ENCODE measurements at regions not wholly inside any gene's neighbourhood (a gene's known extent, or its start where the extent isn't known, plus 50 kb on each side); places are given as distances from the start of the nearest gene placed in this dataset.
"Not testable (repeated sequence)": the region's sequence is repeated elsewhere in the genome, so short reads cannot be mapped to it uniquely, and the experiment has no call there.

DNA sequence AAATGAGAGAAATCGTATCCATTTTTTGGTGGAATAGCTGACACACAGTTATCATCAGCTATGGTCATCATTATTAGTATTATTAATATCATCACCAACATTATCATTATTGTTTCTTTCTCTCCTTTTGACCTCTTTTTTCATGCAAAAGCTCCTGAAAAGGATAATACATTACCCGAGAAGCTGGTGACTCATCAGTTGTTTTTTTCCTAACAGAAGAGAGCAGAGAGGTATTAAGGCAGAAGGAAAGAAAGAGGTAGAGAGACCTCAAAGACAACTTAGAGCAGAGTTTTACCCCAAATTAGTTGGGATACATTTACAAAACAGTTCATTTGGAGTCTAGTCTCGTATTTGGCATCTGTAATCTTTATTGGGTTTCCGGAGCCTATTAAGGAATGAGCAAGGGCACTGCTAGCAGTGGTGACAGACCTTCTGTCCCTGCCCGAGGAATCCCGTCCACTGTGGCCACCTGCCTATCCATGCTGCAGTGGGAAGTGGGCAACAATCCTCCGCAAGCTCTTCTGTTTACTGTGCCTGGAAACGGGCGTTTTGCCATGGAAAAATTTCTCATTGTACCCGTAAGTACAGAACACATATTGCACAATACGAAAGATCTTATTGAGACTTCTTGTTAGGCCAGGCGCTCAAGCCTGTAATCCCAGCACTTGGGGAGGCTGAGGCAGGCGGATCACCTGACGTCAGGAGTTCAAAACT lies 170.0 kb upstream of the MKLN1 start:
- Histone ChIP-seq H3K27ac (no peak overlapping the region), H3K4me3 (no peak overlapping the region), H3K4me1 (no peaks in the 10 kb centered on the region), H3K4me2 (no peak overlapping the region), H4K20me1 (no peaks in the 10 kb centered on the region), H3K27me3 (no peaks in the 10 kb centered on the region), H3K36me3 (no peaks in the 10 kb centered on the region), H3K9ac (no peak overlapping the region), H3K9me3 (replicated peaks in 1 of 11) (no peaks in the 10 kb centered on the region)
- peak in 8 of 11 experiments; percentile 19 to 83 (median 34); a peak in 5 of 22 replicates for TF ChIP-seq Cebpa-rat (IDR thresholded peaks at IDR 0.05)

DNA sequence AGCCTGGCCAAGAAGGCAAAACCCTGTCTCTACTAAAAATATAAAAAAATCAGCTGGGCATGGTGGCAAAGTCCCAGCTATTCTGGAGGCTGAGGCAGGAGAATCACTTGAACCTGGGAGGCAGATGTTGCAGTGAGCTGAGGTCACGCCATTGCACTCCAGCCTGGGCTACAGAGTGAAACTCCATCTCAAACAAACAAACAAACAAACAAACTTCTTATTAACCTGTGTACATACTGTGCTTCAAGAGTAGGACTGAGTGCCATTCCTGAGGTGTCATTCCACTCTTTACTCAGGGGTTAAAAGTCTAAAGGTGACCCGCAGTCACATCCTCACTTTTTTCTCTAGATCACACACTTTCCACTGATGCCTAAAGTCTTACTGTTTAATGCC lies 169.4 kb upstream of the MKLN1 start:
- H4K20me1 ChIP-seq; H3K4me2 ChIP-seq; H3K4me3 ChIP-seq; H3K9ac ChIP-seq; H3K9me3 ChIP-seq (replicated peaks in 1 of 11); H3K36me3 ChIP-seq; H3K27ac ChIP-seq; H3K4me1 ChIP-seq; H3K27me3 ChIP-seq: not testable (repeated sequence)

DNA sequence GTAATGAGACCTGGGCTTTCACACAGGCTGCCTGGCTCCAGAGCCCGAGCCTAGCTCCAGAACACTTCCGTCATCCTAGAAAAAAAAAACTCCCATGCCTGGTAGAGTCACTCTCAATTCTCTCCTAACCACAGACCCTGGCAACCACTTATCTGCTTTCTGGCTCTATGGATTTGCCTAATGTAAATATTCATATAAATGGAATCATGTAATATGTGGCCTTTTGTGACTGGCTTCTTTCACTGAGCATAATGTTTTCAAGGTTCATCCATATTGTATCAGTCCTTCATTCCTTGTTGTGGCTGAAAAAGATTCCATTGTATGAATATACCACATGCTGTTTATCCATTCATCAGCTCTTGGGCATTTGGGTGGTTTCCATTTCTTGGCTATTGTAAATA lies 167.7 kb upstream of the MKLN1 start:
- H3K9me3 ChIP-seq (replicated peaks in 1 of 11): no peaks in the 10 kb centered on the region
- TF ChIP-seq Cebpa-rat (IDR thresholded peaks at IDR 0.05): no peak
- H3K4me3 ChIP-seq: no peak overlapping the region
- no peak overlapping the region for H3K27ac ChIP-seq
- H3K4me1 ChIP-seq: no peaks in the 10 kb centered on the region
- no peaks in the 10 kb centered on the region for H3K27me3 ChIP-seq
- H3K4me2 ChIP-seq: no peak overlapping the region
- no peak overlapping the region for H3K9ac ChIP-seq
- H3K36me3 ChIP-seq: no peaks in the 10 kb centered on the region
- H4K20me1 ChIP-seq: no peaks in the 10 kb centered on the region

DNA sequence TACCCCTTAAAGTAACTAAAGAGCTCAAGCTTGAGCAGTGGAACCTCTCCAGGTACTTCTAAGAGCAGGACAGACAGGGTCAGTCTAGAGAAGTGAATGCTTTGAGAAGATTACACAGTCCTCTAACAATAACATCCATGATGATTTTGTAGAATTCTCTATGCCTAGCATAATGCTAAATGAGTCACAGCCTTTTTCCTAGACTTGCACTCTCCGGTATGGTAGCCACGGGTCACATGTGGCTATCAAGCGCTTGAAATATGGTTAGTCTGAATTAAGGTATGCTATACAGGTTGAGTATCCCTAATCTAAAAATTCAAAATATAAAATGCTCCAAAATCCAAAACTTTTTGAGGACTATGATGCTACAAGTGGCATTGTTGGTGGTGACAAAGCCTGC lies 166.6 kb upstream of the MKLN1 start:
- Histone ChIP-seq H4K20me1 (no peaks in the 10 kb centered on the region), H3K4me1 (no peaks in the 10 kb centered on the region), H3K4me3 (no peak overlapping the region), H3K9ac (no peak overlapping the region), H3K27ac (no peak overlapping the region), H3K4me2 (no peak overlapping the region), H3K27me3 (no peaks in the 10 kb centered on the region), H3K9me3 (replicated peaks in 1 of 11) (no peaks in the 10 kb centered on the region), H3K36me3 (no peaks in the 10 kb centered on the region)
- TF ChIP-seq Cebpa-rat (IDR thresholded peaks at IDR 0.05): no peak

DNA sequence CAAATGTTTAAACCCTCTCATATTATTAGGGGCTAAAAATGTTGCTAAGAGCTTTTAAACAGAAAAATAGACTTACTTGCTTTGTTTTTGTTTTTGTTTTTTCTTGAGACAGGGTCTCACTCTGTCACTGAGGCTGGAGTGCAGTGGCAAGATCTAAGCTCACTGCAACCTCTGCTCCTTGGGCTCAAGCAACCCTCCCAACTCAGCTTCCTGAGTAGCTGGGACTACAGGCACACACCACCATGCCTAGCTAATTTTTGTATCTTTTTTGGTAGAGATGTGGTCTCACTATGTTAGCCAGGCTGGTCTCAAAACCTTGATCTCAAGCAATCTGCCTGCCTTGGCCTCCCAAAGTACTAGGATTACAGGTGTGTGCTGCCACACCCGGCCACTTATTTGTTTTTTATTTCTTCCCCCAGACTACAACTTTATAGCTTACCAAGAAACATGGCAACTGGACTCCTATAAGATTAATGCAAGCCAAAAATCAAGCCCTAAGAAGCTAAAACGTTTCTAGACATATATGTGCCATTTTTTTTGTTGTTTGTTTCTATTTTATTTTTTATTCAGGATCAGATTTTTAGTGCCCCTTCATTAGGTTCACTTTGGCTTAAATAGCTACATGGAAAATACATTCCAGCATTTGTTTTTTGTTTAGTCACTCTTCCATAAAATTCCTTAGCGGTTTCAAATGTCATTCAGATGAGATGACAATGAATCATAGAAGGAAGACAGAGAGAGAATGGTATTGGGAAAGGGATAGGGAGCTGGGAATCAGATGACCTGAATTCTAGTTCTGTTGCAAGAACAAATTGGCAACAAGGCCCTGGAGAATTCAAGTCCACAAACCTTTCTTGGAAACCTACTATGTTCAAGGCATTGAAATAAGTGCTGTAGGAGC lies 163.4 kb upstream of the MKLN1 start:
- Histone ChIP-seq H3K27ac (no peak overlapping the region), H3K36me3 (no peaks in the 10 kb centered on the region), H3K9me3 (replicated peaks in 1 of 11) (no peaks in the 10 kb centered on the region), H3K4me1 (no peaks in the 10 kb centered on the region), H3K4me2 (no peak overlapping the region), H3K27me3 (no peaks in the 10 kb centered on the region), H3K9ac (no peak overlapping the region), H4K20me1 (no peaks in the 10 kb centered on the region), H3K4me3 (no peak overlapping the region)
- TF ChIP-seq Cebpa-rat (IDR thresholded peaks at IDR 0.05): no peak

DNA sequence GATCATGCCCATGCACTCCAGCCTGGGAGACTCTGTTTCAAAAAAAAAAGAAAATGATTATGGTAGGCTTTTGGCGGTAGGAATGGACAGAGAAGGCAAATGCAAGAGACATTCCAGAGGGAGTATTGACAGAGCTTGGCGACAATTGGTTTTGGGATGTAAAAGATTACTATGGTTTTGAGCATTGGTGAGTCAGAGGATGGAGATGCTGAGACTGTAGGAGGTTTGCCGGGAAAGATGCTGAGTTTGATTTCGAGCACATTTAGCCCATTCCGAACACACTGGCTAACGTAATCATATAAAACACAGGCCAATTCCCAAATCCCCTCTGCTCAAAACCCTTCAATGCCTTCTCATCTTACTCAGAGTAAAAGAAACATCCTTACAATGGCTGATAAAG lies 161.6 kb upstream of the MKLN1 start:
- Histone ChIP-seq H3K4me1 (no peaks in the 10 kb centered on the region), H3K36me3 (no peaks in the 10 kb centered on the region), H3K27ac (no peak overlapping the region), H4K20me1 (no peaks in the 10 kb centered on the region), H3K9ac (no peak overlapping the region), H3K27me3 (no peaks in the 10 kb centered on the region), H3K9me3 (replicated peaks in 1 of 11) (no peaks in the 10 kb centered on the region), H3K4me3 (no peak overlapping the region), H3K4me2 (no peak overlapping the region)
- no peak for TF ChIP-seq Cebpa-rat (IDR thresholded peaks at IDR 0.05)

DNA sequence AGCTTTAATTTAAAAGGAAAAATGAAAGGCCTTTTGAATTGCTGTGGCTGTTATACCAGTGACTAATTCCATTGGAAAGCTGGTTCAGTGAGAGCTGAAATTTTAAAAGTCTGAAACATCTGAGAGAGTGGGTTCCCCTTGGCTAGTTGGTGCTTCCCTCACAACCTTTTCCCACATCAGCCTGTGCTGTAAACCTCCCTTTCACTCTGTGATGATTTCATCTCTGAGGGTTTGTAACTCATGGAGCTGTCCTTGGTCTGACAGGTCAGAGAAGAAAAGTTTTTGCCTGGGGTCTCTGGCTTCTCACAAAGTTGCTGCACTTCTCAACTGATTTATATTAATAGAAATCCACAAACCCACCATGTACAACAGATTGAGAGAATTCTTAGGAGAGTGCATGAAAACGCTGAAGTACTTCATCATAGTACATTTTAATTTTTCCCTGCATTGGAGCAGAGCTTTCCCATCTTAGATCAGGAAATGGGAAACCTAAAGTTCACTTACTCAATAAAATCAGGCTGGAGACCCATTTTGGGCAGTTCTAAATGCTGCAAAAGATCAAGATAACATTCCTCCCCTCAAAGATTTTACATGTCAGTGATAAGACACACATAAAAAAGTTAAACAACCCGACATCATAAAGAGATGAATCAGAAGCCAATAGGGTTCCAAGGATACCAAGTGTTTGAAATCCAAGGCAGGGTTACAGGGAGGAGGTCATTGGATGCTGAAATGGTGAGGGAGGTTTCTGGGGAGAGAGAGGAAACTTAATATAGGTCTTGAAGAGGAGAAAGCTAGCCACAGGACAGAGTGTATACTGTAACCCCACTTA lies 157.0 kb upstream of the MKLN1 start:
- Histone ChIP-seq H3K4me2 (no peak overlapping the region), H3K36me3 (no peaks in the 10 kb centered on the region), H3K27me3 (no peaks in the 10 kb centered on the region), H4K20me1 (no peaks in the 10 kb centered on the region), H3K9ac (no peak overlapping the region), H3K27ac (no peak overlapping the region), H3K4me1 (no peaks in the 10 kb centered on the region), H3K9me3 (replicated peaks in 1 of 11) (no peaks in the 10 kb centered on the region), H3K4me3 (no peak overlapping the region)
- no peak for TF ChIP-seq Cebpa-rat (IDR thresholded peaks at IDR 0.05)

DNA sequence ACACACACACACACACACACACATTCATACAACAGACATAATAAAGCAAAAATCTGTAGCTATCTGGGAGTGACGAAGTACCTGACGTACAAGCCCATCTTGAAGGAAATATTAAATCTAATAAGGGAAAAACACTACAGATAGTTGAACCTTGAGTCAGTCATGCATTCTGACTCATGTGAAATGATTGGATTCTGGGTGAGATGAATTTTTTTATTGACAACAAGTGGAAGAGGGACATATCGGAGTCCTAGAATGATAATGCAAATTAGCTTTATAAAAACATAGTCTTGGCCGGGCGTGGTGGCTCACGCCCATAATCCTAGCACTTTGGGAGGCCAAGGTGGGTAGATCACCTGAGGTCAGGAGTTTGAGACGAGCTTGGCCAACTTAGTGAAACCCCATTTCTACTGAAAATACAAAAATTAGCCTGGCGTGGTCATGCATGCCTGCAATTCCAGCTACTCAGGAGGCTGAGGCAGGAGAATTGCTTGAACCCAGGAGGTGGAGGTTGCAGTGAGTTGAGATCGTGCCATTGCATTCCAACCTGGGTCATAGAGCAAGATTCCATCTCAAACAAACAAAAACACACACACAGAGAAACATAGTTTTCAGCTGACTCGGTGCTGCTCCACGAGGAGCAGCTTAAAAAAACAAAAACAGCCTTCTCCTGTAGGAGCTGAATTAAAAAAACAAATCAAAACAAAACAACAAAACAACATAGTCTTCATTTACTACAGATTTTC lies 154.4 kb upstream of the MKLN1 start:
- no peak overlapping the region for H3K27ac ChIP-seq
- H4K20me1 ChIP-seq: no peaks in the 10 kb centered on the region
- no peak overlapping the region for H3K4me2 ChIP-seq
- no peak for TF ChIP-seq Cebpa-rat (IDR thresholded peaks at IDR 0.05)
- H3K27me3 ChIP-seq: no peaks in the 10 kb centered on the region
- H3K4me3 ChIP-seq: no peak overlapping the region
- no peaks in the 10 kb centered on the region for H3K9me3 ChIP-seq (replicated peaks in 1 of 11)
- no peak overlapping the region for H3K9ac ChIP-seq
- no peaks in the 10 kb centered on the region for H3K36me3 ChIP-seq
- no peaks in the 10 kb centered on the region for H3K4me1 ChIP-seq

DNA sequence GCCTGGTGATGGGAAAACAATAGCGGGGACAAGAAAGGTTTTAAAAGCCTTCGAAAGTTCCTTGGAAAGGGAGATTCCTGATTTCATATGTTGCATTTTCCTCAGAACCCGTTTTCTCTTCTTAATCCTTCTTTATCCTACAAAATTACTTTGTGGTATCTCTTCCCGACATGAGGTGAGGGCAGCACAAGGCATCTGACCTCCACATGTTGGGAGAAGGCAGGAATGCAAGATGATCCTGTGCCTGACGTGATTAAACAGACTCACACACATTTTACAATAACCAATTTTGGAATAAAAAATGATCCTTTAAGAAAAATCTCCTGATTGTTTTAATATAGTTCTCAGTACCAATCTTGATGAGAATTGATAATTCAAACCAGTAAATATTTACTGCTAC lies 153.3 kb upstream of the MKLN1 start:
- no peak overlapping the region for H3K4me2 ChIP-seq
- H3K27ac ChIP-seq: no peak overlapping the region
- H4K20me1 ChIP-seq: no peaks in the 10 kb centered on the region
- no peaks in the 10 kb centered on the region for H3K36me3 ChIP-seq
- no peak overlapping the region for H3K4me3 ChIP-seq
- no peak overlapping the region for H3K9ac ChIP-seq
- no peaks in the 10 kb centered on the region for H3K9me3 ChIP-seq (replicated peaks in 1 of 11)
- no peaks in the 10 kb centered on the region for H3K4me1 ChIP-seq
- TF ChIP-seq Cebpa-rat (IDR thresholded peaks at IDR 0.05): no peak
- H3K27me3 ChIP-seq: no peaks in the 10 kb centered on the region

All from BLaER1 treated with 17β-estradiol and CSF1 and Interleukin-3, amounts not matched to agents 10 nM and 100 nM (cell line).